Activated CD4-positive, alpha-beta T cell treated with anti-CD3 and anti-CD28 coated beads, Interleukin-2, amount 50 U/mL, for 4 hours (primary cell): ENCODE measurements at regions not wholly inside any gene's neighbourhood (a gene's known extent, or its start where the extent isn't known, plus 50 kb on each side); places are given as distances from the start of the nearest gene placed in this dataset.

ENCODE experiments used
- DNase-seq, 2 experiments: peaks; one replicate each; pipeline ENCODE4 v3.0.0-alpha.2; 2020

DNA sequence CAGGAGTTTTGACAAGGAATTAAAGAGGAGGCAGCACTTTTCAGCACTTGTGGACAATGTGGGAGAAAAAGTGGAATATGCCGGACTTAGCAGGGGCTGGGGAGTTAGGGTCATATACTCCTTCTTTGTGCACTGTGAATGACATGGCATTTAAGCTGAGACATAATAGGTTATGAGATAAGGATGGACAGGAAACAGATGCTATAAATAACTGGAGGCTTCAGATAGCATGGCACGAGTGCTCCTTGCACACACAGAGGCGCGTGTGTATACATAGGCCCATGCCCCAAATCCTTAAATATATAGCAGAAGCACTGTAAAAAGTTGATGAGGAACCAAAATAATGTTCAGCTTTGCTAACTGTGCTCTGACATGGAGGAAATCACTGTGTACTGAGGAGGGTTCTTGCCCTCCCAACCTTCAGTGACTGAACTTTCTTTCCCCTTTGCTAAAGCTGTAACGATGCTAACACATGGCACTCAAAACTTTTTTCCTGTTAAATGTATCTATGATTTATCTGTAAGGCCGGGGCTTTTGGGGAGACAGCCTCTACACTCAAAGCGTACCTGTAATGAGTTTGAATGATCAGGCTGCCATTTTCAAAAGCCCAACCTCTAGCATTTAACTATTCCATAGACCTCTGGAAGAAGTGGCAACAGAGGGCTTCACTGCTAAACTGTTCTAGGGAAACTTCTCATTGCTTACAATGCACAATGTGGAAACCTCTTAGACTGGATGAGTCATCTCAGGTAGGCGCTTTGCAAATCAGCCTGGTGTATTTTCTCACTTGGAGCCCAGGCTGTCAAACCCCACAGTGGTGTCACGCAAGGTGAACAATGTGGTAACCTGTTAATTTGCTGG, 784.6 kb downstream of the NR2F2 start:
- DNase-seq, result no peak

DNA sequence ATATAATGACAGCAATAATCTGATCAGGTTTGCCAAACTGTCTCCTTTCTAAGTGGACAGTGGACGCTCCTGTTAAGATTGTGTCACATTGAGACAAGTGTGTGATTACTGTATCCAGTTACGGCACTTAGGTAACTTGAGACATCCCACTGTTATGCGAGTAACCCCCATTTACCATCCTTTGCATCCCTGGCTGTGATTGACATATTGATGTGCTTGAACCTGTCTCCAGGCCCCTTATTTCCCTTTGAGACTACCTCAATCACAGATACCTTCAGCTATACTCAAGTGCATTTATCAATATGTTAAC, 785.2 kb downstream of the NR2F2 start:
- no peak for DNase-seq

DNA sequence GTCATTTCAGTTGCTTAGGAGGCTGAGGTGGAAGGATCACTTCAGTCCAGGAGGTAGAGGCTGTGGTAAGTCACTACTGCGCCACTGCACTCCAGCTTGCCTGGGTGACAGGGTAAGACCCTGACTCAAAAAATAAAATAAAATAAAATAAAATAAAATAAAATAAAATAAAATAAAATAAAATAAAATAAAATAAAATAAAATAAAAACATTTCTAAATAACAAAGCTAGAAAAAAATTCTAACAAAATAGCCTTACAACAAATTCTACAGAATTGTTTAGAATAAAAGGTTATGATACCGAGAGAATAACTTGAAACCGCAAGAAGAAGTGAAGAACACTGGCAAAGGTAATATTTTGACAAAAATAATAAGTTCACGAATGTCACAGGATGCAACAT, 794.3 kb downstream of the NR2F2 start:
- DNase-seq, result no peak

DNA sequence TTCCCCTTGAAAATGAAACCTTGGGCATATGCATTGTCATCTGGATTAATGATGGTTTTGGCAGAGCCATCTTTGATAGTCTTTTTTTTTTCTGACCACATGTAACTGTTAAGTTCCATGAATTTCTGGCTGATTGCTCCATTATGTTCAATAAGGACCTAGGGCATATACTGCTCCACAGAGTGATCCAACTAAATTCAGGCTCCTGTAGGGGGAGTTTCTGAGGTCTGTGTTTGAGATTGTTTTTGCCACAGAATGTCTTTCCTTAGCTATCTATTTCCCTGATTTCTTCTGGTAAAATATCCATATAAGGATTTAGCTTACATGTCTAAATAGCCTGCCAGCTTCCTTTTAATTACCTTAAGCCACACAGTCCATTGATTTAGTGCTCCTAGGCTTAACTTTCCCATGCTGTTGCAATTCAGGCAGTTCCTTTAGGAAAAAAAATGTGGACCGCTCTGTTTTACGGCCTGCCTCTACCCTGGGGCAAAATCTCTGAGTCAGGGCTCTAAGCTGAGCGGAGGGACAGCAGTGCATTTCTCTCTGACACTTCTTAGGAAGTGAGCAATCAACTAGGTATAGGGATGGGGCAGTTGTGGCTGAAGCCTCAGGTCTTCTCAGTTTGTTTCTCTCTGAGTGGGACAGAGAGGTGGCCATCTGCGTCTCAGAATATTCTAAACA, 796.2 kb downstream of the NR2F2 start:
- no peak for DNase-seq

DNA sequence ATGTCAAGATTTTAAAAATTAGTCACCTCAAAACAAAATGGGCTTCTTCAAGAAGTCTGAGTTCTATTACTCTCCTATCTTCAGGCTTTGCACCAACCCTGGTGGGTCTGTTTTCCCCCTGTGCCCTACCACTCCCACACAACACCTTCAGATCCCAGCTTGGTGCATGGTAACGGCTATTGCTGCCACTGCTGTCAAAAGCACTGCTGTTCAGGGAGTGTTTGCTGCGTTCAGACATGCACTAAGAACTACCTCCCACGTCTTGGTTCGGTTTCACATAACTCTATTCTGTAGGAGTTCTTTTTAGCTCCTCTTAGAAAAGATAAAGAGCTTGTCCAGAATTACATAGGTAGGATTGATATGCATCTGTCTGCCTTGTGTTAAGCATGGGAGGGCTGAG, 799.2 kb downstream of the NR2F2 start:
- DNase-seq, result no peak

DNA sequence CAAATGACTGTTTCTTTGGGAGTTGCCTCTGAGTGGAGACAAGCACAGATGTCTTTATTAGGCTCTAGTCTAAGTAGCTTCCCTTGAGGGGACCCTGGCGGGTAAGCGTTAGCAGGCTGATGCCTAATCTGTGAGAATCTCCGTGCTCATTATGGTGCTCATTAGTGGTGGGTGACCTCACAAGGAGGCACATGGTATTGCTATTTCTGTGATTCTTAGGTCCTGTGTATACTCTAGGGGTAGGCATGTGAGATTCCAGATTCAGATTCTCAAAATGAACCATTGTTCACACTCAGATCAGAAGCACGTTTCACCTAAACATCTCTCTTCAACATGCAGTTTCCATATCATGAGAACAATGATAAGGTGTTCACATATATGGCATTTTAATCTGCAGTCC, 809.7 kb downstream of the NR2F2 start:
- DNase-seq, result no peak

DNA sequence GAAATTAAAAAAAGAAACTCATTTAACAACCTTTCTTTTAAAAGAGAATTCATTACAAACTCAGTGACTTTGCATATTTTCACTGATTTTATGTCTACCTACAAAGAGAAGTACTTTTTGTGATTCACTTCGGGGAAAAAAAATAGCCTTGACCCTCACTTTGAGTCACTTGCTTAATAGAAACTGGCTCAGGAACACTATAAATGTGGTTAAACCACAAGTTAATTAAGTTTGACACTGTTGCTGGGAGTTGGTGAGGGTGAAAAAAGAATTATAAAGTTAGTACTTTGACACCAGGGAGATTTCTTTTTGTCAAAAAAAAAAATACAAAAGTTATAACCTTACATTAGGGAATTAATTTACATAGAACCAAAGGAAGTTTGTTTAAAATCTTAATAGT, 810.9 kb downstream of the NR2F2 start:
- DNase-seq, result no peak

DNA sequence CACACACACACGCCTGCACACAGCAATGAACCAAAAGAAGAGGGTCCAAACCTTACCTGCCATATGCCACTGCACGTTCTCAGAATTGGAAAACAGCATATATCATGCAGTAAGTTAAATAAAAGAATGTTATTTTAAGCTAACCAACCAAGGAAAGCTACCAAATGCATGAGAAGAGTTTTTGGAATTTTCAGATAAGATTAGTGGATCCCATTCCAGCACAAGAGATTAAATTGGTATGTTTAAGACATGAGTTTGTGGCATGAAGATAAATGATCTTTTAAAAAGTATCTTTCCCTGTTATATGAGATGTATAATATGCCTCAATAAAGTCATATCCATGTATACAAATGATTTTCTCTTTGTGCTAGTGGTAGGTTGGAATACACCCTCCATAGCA, 811.4 kb downstream of the NR2F2 start:
- no peak for DNase-seq

DNA sequence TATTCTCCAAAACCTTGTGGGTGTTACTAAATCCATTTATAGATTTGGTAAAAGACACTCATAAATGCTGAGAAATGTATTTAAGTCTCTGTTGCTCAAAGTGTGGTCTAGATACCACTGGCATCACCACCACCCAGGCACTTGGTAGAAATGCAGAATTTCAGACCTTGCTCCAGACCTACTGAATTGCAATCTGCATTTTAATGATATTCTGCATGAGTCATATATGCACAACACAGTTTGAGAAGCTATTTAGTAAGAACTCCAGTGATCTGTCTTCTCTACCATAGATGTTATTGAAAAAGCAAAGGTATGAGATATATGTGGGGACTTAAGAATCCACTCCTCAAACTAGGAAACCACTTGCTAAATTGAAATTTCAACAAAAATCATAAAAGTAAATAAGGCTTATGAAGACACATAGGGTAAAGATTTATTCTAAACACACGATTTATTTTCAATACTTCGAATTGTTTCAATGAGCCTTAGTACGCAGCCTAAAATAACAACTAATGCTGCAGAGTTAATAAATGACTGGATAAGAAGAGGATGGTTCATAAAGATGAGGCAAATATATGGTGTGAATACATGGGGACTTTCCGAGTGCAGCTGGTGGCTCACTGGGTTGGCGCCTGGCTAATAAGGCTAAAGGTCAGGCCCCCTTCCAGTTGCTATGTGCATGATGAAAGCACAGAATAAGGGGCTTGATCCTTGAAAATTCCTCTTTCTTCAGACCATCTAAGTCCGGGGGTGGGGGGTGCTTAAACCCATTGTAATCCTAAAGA, 813.3 kb downstream of the NR2F2 start:
- DNase-seq, result no peak

DNA sequence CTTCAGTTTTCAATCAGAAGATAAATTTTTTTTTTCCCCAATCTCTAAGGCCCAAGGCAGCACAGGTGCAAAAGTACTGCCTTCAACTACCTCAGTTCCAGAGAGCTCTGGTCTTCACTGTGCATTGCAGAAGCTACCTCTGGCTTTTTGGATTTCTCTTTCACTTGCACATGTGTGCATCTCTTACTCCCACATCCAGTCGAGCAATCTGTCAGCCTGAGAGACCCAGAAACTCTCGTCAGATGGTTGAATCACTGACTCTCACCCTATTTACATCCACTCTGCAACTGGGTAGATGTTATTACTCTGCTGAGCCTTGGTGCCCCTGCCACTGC, 813.8 kb downstream of the NR2F2 start:
- DNase-seq, result no peak

DNA sequence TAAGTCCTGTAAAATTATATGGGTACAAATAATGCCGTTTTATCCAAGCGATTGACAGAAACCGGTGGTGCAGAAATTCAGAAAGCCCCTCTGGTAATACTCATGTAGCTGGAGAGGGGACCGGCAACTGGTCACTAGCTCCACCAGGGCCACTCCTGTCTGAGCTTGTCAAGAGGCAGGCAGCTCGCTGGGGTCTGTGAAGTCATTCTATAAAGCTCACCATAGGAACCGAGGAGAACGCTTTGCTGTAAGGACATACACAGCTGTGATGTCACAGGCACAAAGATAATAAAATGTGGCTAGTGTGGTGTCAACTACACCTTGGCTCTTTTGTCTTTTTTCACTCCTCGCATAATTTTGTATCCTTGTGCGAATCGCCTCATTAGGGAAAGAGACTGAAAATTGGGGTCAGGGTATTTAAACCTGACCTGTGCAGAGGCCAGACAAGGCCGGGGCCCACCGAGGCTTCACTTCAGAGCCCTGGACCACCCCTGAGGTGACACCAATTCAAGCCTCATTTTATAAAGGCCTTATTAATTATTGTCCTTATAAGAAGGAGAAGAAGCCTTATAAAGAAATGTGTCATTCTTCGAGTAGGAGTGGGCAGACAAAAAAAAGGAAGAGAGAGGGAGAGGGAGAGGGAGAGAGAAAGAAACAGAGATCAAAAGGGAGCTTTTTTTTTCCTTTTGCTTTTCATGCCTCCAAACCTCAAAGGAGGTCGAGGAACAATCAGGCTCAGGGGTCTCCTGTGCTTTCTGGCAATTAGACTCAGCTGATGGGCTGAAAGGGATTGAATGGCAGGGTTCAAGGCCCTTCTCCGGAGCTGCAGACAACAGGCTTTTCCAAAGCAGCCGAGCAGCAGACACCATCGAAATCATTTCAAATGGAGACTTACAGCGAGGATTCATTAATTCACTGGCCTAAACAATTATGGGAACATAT, 813.3 kb upstream of the ARRDC4 start:
- no peak for DNase-seq

DNA sequence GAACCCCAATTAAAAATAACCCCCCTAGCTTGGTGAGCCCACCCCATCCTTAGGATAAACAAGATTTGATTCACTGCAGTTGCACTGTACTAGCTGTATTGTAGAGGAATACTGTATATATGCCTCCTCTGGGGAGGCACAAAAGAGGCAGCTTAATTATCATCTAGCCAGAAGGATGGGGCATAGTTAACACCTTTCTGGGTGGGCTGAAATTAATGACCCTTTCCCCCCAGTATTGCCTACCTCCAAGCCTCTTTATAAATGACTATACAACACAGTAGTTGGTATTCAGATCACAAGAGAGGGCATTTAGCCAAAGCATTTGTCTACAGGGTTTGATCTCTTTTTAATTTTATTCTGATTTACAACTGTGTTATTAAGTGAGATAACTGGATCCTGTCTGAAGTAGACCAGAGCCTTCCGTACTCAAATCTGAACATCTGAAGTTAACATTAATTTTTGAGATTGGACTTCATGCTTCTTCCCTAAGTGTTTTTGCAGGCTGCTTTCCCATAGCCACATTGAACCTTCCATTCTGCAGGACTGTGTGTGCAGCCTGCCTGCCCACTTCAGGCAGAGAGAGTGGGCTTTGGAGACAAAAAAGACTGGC, 807.0 kb upstream of the ARRDC4 start:
- DNase-seq, result no peak

DNA sequence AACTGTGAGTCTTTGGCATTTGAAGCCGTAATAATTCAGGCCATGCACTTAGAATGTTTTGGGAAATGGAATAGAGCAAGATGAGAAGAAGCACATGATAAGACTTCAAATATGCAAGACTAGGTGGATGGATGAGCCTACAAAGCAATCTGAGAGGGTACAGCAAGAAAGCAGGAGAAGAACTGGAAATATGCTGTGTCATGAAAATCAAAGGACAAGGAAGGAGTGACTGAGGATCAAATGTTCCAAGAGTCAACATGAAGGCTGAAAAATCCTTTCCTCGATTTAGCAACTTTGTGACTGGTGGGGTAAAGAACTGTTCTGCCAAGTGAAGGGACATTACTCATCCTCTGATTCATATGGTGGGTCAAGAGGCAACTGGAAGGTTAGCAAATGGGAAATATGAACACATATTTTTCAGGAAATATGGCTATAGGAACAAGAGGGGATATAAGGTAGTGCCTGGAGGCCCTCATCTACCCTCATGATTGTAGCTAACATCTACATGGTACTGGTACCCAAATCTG, 803.7 kb upstream of the ARRDC4 start:
- no peak for DNase-seq

DNA sequence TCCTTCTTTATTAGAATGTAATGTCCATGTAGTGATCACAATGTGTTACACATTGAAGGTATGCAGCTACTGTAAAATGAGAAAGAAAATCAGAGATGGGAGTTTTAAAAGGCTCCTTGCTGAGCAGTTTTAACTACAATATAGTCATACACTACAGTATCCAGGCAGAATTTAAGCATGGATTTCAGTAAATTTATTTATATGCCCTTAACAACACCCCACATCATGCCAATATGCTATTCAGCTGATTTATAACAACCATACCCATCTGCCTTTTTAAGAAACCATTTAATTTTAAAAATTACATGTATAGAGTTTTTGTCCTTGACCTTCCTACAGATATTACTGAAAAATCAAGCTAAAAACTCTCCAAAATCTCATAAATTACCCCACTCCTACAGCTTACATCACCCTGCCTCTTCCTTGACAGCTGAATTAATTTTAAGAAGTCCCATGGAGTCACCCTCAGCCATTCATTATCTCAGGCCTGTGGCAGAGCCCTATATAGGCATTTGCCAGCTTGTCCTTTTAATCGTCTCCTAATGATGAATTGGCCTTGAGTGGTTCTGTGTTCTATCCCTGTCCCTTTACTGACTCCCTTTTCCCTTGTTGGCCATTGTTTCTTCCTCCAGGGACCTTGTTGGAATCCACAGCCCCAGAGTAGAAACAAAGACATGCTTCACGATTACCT, 797.6 kb upstream of the ARRDC4 start:
- DNase-seq, result no peak

DNA sequence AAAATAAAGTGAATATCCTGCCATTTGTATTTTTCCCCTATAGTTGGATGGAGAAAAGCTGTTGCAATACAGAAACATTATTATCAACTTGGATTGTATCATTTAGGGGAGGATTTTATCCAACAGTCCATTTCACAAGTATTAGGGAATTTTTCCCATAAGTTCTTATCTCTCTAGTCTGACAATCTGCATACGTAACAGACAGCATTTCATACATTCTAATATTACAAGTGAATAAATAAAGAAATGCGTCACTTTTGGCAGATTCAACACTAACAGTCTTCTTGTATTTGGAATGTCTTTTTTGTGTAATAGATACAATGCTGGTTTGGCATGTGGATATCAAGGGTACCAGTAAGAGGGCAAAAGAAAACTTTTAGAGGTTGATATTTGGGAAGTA, 795.3 kb upstream of the ARRDC4 start:
- DNase-seq, result no peak

DNA sequence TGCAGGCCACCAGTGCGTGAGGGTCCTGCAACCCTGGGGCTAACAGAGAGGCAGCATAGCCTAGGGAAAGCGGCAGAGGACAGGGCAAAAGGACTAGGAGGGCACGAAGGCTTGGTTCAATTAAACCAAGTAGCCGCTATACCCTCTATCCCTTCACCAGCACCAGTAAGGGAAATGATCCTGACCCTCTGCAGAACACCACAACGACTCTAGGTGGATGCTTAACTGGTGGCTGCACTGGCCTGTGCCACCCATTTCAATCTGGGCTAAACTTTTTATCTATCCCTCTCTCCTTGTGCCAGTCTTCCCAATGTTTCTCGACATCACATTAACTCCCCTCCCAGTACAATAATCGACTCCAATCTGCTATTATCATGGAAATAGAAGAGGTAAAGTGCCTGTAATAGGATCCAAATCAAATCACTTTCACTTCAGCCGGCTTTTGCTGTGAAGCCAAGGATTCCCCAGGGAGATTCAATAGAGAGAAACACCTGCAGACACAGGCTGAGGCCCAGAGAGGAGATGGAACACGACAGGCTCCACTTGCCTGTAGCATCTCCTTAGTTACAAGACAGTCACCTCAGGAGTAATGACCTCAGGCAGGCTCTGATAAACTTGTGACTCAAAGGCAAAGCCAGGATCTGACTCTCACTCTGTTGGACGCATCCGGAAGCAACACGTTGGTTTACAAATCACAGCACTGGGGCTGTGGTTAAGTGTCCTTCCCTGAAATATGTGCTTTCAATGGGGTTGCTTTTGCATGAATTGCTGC, 791.6 kb upstream of the ARRDC4 start:
- DNase-seq, result no peak

DNA sequence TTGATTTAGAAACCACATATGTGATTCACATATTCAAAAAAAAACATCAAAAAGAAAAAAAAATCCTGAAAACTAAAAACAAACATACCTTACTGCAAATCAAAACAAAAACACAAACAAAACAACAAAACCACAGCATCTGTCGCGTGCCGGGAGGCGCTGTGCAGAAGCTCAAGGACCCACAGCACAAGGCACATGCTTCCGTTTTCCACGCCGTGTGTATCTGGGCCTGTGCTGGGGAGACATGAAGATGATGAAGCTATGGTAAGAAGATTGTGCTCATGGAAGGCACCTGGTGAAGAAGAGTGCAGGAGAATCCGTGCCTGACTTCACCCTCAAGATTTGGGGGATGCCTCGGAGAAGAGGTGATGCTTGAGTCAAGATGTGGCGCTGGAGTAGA, 788.9 kb upstream of the ARRDC4 start:
- DNase-seq, result no peak

DNA sequence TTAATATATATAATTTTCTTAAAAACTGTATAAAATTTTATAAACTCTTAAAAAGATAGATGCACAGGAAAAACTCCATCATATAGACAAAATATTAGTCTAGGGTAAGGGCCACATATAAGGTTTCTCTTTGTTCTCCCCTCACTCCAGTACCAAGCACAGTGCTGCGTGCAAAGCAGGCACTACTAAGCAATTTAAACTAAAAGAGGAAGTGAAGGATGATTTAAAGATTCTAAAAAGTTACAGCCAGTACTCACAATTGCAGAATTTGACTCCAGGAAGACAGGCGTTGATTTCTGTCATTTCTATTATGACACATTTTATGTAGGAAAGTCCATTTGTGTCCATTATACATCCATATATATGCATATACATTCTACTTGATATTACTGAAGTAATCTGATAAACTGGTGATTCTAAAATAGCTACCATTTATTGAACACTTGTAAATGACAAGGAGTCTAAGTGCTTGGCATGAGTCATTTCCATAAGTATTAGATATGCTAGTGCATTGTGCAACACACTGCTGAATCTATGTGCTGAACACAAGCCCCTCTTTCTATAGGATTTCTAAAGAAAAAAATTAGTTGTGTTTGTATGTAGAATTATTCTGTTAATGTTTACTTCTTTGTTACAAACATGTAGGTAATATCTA, 785.5 kb upstream of the ARRDC4 start:
- DNase-seq, result no peak

DNA sequence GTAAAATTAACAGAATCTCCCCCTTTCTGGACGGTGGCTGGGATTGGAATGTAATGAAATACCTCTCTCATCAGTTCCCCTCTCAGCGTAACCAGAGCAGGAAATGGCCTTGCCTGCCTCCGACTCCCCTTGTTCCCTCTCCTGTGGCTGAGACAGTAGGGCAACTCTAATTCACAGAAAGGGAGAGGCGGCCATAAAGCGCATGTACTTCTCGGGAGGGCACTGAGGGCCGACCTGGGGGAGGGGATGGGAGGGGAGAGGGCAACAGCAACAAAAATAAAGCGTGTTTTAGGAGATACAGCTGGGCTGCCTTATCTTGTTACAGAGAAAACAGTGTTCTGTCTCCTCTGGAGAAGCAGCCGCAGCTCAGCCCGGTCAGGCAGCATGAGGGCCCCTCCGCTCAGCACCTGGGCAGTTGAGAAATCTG, 783.3 kb upstream of the ARRDC4 start:
- no peak for DNase-seq

DNA sequence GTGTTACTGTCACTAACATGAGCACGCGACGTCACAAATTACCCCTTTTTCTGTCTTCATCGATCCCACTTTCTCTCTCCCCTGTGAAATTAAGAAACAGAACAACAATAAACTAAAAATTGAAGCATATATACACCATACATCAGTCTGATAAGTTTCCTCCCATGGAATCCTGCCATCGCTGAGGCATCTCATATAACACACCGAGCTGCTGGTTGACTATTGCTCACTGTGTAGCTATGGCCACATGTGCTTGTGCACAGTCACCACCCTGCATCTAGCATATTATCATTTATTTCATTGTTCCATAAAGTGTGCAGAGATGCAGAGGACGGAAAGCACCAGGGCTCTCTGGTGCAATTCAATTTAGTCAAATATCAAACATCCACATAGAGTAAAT, 777.9 kb upstream of the ARRDC4 start:
- DNase-seq, result no peak
